Ovary (tissue), 3 donors: ENCODE measurements at regions not wholly inside any gene's neighbourhood (a gene's known extent, or its start where the extent isn't known, plus 50 kb on each side); places are given as distances from the start of the nearest gene placed in this dataset.

Source experiments
- CTCF ChIP-seq, 3 donors: fragments of 450-650 bp in 2 of 3; fragments of 200-600 bp in 1 of 3; IDR thresholded peaks; one replicate each; pipeline versions ENCODE4 v1.5.1 to v1.8.0; 2016 to 2022; ENCODE audit warnings: antibody characterized with exemption in 3 of 3, mild to moderate bottlenecking in 1 of 3
- EP300 ChIP-seq: sonication (generic); formaldehyde crosslinking; IDR thresholded peaks from one replicate; pipeline ENCODE4 v1.6.1; 2017; ENCODE audit warnings: antibody characterized with exemption
- donor health status: DM: no; HTN: no; CAD: no.

GRCh38 chr3:137471558-137472204, 292.4 kb upstream of the SOX14 start:
- no peak for TF ChIP-seq CTCF (IDR thresholded peaks at IDR 0.05)
- TF ChIP-seq EP300 = no peak
